GM20431 (cell line): ENCODE measurements at regions not wholly inside any gene's neighbourhood (a gene's known extent, or its start where the extent isn't known, plus 50 kb on each side); places are given as distances from the start of the nearest gene placed in this dataset.

Experiments
- in situ Hi-C: fragments of 300-500 bp; cut with MseI, MboI; formaldehyde crosslinking; loops from one replicate; pipeline ENCODE4 v1.15.0; 2020; ENCODE audit warnings: low sequenced_read_pairs; ENCODE audit not compliant: unreplicated experiment

DNA sequence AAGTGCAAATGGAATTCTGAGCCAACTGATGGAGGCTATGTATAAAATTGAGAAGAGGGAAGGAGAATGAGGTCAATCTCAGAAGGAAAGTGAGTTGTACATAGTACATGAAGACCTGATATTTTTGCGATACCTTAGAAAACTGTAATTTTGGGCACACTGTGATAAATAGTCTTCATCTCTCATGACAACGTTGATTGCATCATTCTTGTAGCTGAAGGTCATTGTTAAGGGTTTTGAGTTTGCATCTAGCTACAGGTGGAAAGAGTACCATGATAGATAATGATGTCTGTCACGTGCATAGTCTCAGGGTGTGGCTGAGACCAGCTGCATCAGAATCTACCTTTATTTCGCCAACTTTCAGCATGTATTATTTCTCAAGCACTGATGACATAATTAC lies 435.4 kb upstream of the MDFIC2 start:
- in situ Hi-C loops, result no loop called here

DNA sequence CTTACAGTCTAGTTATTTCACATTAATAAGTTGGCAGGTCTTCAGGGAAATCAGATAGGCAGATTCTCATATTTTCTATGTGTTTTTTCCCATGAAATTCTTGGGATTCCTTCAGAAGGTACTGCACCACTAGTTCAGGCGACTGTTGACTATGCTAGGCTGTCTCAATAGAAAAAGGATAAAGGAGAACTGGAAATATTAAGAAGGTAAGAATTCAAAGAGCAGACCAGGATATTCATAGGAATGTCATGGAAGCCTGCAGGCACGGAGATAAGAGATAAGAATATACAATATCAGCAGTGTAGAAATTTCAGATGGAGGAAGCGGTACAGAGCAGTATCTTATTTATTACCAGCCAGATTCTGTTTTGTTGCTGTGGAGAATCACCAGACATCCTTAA lies 432.1 kb upstream of the MDFIC2 start:
- in situ Hi-C loops, result no loop called here

DNA sequence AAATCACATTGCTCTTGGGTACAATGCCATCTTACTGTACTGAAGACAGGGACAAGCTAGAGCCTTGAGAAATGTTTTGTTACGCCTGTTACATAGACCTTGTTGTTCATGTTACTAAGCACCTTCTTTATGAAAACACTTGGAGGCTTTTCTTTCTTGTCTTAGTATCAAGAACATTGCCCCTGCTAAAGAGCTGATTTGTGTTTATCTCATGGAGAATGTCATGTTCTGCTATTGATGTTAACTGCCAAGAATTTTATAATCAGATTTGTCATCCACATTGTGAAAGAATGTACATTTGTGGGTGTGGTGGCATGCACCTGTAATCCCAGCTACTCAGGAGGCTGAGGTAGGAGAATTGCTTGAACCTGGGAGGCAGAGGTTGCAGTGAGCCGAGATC lies 431.3 kb upstream of the MDFIC2 start:
- in situ Hi-C loops, result no loop called here

DNA sequence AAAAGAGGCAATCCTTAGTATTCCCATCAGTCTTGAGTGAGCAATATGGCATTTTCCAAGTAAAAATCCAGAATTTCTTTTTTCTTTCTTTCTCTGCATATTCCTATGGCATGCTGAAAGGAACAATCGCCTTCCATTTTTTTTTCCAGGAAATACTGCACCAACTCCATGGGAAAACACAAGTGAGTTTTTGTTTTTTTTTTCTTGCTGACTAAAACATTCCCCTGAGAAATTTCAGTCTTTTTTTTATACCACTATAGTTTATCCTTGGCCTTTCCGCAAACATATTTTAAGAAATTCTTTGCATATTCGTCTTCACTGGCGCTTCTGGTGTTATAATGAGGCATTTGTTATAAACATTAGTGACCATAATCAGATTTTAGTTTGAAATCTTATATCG lies 429.6 kb upstream of the MDFIC2 start:
- in situ Hi-C loops, result no loop called here

DNA sequence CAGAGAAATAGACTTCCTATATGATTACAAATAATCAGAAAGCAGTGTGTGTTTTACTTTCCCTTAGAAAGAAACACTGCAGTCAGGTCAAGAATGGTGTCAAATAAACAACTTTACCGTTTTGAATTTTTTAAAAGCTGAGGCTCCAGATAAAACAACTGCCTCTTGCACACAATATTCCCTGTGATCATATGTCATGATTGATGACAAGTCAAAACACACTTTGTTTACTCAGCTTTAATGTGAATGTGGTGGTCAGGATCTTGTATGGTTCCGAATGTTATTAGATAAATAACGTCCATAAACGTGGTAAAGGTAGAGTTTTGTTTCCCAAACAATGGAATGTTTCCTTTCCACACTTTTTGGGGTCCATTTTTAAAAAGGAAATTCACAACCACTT lies 428.4 kb upstream of the MDFIC2 start:
- in situ Hi-C loops, result no loop called here

DNA sequence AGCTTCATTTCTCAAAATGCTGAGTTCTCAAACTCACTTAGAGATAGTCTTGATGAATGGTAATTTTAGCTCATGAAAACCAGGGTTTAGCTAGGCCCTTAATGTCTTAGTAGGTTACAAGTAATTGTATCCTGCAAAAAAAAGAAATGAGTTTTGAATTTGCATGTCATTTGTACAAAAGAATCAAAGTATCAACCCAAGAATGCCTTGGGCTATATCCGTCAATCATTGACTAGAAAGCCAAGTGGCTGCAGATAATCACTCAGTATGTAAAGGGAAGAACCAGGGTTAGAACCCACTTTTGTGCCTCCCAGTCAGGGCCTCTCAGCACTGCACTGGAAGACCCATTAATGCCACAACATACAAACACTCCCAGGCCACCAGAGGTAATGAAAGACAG lies 427.6 kb upstream of the MDFIC2 start:
- in situ Hi-C loops, result no loop called here

DNA sequence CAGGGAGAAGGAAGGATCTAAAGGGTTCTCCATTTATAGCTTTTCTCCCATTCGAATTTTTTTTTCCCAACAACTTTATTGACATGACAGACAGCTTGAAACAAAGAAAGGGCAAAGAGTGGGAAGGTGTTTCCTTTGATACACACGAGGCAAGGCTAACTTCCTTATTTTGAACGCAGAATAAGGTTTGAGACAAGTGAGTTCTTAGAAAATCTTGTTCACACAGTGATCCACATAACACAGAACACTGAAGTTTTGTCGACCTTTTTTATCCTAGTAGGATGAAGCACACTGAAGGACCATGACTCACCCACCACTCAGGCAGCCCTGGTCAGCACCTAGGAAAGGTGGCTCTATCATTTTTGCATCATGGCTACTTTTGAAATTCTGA lies 425.8 kb upstream of the MDFIC2 start:
- in situ Hi-C loops, result no loop called here

DNA sequence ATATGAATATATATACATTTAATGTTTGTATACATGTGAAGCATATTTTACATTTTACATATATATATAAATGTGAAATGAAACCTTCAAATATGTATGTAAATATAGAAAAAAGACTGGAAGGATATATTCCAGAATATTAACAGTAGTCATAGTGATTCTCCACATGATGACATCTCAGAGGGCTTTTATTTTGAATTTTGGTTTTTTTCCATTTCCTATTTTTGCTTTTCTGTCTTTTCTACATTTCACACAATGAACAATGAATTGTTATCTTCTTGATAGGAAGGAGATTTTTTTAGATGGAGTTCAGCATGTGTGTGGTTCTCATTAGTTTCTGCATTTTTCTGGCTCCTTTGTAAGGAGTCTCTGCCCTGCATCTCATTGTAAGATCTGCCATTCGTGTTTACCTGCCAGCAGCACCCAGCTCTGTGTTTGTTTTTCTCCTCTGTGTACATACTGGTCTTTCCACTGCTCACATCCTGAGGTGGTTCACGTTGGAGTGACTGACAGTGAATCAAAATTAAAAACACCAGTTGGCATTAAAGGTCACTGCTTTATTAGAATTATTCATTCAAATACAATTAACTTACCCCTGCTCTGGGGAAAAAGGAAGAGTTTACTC lies 425.3 kb upstream of the MDFIC2 start:
- in situ Hi-C loops, result no loop called here

DNA sequence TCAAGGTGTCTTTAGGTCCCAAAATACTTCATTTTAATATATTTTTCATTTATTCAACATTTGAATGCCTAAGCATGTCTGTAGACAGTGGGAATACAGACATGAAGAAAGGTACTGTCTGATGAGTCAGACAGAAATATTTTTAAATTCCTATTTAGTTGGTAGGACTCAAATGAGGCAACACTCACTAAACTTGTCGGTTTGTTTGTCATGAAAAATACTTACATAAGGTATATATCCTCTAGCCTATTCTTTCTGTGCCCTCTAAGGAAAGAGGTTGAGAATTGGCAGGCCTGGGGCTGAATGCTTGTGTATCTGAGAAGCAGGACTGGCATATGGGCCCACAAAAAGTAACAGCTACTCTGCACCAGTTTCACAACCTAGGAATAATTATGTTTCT lies 423.6 kb upstream of the MDFIC2 start:
- in situ Hi-C loops, result no loop called here

DNA sequence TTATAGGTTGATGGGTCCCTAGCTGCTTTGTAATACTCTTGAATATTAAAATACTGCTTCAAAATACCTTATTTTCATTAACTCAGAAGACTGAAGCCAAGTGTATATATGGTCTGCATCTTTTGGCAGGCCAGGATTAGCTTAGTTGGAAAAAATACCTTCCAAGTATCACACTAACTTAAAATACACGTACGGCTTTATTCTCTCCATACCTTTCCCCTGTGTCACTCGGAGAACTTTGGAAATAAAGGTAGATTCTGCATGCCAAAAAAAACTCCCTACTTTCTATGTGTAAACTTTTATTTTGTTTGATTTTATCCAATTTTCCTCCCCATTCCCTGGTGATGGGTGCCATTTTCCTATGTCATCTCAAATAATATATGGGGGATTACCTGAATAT lies 422.3 kb upstream of the MDFIC2 start:
- in situ Hi-C loops, result no loop called here

DNA sequence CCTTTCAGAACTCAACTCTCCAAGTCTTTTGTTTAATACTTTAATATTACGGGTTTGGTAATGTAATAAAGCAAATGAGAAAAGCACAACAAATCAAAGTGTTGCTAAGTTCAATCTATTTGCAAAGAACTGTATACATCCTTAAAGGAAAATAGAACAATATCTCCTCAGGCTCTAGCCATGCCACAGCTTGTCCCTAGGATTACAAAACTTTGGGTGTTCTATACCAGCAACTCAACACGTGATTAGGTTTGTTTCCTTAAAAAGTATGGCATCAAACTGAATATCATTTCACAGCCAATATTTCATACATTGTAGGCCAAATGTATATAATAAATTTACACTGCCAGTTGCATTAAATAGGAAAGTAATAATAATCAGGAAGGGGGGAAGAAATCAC lies 418.6 kb upstream of the MDFIC2 start:
- in situ Hi-C loops, result no loop called here

DNA sequence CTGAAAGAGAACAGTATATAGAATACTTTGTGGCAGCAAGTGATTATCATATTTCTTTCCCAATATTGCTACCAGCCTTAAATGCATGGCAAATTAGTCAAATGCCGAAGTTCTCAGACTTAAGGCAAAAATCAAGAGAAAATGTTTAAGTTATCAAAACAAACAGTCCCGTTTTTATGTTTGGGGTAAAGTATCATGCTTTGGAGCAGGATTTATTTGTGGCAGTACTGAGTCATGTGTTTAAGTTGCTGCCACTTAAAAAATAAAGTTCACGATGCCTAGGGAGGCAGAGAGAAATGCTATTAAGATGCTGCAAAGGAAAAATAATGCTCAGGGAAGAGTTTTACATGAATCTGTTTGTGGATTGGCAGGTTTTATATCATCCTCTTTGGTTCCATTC lies 417.4 kb upstream of the MDFIC2 start:
- in situ Hi-C loops, result no loop called here

DNA sequence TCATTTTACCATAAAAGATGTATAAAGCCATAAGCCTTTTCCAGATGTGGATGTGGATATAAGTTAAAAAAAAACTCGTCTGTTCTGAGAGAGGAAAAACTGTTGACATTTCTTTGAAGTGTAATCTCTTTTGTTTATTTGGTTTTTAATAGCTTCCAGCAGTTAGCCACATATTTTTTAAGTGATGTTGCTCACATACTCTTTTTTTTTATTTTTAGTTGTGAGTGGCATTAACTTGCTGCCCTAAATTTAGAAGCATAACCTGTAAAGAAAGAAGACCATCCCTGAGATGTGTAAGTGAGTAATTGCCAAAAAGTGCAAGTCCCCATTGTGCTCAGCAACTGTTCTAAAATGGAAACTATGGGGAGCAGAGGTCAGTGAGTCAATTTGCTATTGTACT lies 415.9 kb upstream of the MDFIC2 start:
- in situ Hi-C loops, result no loop called here

DNA sequence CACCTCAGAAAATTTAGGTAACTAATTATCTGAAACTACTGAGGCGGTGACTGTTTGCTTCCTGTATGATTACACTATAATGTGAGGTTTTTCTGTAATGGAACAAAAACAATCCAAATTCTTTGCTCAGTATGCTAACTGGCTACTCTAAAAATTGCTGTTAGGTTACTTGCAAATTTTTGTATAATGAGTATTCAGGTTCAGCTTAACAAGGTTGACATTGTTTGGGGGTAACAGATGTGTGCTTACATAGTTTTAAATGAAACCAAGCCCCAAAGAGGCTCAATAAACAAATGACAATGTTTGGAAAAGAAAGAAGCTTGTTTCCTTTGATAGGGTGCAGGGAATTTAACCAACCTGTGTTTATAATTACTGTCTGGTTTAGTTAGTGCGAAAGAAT lies 414.5 kb upstream of the MDFIC2 start:
- in situ Hi-C loops, result no loop called here

DNA sequence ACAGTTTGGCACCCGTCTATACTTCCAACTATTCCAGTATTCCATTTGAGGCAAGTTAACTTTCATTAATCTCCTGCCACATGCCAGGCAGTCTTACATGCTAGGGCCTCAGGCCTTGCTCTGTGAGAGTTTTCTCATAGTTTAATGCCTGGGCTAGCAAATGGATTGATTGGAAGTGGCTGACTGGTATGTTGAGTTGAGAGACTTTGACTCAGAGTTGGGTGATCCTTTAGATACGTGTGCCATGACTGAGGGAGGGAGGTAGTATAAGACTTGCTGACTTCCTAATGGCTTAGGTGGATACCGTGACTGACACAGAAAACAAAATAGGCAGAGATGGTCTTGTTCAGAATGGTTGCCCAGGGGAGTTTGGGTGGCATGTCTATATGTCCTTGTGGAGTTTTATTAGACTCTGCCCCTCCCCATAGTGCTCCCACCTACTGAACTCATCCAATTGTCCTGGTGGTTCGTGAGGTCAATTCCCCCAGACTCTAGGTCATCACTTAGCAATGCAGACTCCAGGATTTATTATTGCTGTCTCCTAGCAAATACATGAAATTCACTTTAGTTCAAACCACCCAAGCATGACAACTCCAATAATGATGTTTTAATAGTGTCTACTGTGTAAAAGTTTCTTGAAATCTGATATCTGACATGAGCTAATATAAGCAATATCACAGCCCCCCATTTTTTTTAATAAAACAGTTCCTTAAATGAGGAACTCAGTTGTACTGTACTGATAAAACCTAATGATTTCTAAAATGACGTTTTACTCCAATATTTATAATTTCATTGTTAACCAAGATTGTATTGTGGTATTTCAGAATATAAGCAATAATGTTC lies 413.9 kb upstream of the MDFIC2 start:
- in situ Hi-C loops, result no loop called here

DNA sequence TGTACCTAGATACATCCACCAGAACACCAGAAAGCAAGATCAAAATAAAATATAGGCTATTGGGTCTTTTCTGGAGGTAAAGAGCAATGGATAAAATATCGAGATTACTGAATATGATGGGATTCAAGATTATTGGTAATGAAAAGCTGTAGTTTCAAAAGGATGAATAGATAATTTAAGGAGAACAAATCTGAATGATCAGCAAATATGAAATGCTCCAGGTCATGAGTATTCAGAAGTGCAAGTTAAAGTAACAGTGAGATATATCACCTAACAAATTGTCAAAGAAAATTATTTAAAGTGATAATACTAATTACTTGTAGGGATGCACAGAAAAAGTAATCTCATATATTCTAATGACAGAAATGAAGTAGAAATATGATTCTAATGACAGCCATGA lies 409.6 kb upstream of the MDFIC2 start:
- in situ Hi-C loops, result no loop called here

DNA sequence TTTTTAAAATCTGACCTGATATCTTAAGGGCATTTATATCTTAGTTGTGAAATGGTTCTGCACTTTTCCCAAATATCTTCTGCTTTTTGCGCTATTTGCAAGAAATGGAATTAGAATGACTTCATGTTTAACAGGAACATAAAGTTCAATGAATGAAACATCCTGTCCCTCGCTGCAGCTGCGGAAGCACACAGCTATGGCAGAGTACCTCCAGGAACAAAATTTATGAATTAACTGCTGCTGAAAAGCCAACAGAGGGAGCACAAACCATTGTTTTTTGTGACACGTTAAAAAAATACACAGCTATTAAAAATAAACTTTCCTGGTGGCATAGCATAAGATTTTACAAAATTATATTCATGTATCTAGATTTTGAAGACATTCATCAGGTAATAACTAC lies 404.4 kb upstream of the MDFIC2 start:
- in situ Hi-C loops, result no loop called here

DNA sequence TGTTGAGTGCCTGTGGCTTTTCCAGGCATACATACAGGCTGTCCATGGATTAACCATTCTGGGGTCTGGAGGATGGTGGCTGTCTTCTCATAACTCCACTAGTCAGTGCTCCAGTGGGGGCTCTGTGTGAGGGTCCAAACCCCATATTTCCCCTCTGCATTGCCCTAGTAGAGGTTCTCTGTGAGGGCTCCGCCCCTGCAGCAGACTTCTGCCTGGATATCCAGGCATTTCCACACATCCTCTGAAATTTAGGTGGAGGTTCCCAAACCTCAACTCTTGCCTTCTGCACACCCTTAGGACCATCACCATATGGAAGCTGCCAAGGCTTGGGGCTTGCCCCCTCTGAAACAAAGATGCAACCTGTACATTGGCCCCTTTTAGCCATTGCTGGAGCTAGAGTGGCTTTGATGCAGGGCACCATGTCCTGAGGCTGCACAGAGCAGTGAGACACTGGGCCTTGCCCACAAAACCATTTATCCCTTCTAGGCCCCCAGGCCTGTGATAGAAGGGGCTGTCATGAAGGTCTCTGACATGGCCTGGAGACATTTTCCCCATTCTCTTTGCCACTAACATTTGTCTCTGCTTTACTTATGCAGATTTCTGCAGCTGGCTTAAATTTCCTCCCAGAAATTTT lies 400.1 kb upstream of the MDFIC2 start:
- in situ Hi-C loops, result no loop called here

DNA sequence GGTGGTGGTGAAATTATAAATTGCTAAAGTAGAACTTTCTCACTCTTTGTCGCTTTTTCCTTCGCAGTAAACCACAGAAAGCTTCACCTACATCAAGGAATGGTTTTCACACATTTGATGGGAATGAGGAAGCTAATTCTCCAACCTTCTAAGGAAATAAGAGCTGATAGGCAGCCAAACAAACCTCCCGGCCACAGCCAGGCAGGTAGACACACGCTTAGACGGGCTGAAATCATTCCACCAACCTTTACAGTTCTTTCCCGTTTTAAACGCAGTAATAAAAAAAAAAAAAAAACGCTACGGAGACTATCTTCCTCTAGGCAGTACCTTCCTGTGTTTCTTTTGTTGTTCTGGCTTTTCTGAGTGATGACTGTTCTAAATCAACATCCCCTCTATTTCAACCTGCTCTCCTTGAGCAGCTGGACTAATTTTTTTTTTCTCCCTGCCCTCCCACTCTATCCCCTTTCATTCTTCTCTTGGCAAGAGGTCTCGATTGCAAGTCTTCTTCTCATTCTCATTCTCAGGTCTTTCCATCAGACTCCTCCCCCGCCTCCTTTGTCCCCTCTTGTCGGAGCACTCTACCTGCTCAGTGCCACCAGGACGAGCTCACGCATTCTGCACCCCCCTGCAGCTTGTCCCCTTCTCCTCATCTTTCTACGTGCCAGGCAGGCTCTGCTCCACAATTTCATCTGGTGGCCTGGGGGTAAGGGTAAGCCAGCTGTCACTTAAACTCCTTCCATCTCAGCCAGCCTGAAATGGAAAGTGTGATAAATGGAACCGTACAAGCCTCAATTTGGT lies 391.1 kb upstream of the MDFIC2 start:
- in situ Hi-C loops, result no loop called here

DNA sequence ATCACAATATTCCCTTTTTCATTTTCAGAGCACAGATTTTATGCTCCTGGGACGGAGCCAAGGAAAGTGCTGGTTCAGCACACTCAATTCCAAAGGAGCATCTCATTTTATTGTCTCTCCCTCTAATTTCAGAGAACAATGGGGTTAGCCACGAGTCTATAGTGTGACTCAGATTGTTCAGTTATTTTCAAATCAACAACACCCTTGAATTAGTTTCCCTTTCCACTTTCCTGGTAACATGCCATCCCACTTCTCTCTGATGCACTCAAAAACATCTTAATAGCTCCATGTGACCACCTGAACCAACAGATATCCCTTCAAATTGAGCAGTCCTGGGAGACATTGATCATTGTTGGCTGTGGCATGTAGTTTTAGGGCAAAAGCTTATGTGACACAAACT lies 389.7 kb upstream of the MDFIC2 start:
- in situ Hi-C loops, result no loop called here

DNA sequence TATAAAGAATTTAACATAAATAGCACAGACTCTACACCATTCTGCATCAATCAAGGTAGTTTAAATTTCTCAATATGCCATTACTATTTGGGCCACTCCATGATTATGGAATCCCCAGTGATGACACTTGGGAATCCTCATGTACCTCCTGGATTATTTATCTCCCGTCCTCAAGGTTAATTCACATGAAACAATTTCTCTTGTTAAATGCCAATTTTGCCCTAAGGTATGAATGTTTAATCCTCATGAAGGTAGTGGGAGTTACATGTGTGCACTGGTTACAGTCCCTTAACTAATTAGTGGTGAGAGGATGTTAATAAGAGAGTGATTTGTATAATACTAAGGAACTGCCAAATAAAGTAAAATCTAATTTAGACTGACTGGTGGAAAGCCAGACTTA lies 372.3 kb upstream of the MDFIC2 start:
- in situ Hi-C loops, result no loop called here
